Upper lobe of left lung (tissue), 4 donors: ENCODE measurements at regions not wholly inside any gene's neighbourhood (a gene's known extent, or its start where the extent isn't known, plus 50 kb on each side); places are given as distances from the start of the nearest gene placed in this dataset.

Source experiments
- CTCF ChIP-seq, 6 experiments: fragments of 450-650 bp in 4 of 6; fragments of 200-600 bp in 2 of 6; sonication (generic) in 2 of 6; IDR thresholded peaks; one replicate each; pipeline ENCODE4 v1.5.1; 2016 to 2019; ENCODE audit warnings: antibody characterized with exemption in 6 of 6
- EP300 ChIP-seq, 4 donors: sonication (generic); formaldehyde crosslinking; IDR thresholded peaks; one replicate each; pipeline ENCODE4 v1.5.1; 2017; ENCODE audit warnings: antibody characterized with exemption in 4 of 4, control low read depth in 2 of 4
- POLR2AphosphoS5 ChIP-seq, 2 donors: sonication (generic); formaldehyde crosslinking; IDR thresholded peaks; one replicate each; pipeline ENCODE4 v1.5.1; 2017; ENCODE audit warnings: antibody characterized with exemption in 2 of 2

- TF ChIP-seq EP300 (IDR thresholded peaks at IDR 0.05) (no peak), CTCF (IDR thresholded peaks at IDR 0.05) (no peak), POLR2AphosphoS5 (IDR thresholded peaks at IDR 0.05) (no peak)
Measured at GRCh38 chr7:86978808-86979506, 80.5 kb downstream of the ELAPOR2 start.
